ENCODE measurements at regions not wholly inside any gene's neighbourhood (a gene's known extent, or its start where the extent isn't known, plus 50 kb on each side); places are given as distances from the start of the nearest gene placed in this dataset.

DNA sequence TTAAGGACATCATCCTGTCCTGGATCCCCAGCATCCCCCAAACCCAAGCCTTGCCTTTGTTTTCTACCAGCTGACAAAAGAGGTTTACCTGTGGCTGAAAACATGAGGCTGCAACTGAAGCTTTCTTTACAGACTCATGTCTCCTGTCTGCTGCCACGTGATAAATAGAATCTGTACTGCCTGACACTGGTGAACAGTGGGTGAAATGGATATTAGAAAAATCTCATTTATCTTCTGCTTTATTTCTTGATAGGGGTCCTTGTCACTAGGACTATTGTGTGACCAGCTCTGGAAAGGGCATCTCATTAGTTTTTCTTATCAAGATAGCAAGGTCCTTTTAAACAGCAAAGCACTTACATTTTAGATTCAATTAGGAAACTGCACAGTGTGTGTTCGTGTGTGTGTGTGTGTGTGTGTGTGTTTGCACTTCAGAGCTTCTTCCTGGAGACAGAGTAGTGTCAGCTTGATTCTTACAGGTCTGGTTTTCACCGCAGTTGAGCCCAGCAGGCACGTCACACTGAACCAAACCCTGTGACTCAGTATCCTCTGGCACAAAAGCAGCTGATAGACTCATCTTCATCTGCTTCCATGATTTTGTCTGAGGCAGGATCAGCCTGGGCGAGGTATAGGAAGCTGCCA is 373.5 kb upstream of the CELF2 start:
- intact Hi-C loops (cut with micrococcal nuclease) = no loop called here
- H3K4me3 ChIP-seq (ENCODE audit: low read length) = no peak overlapping the region
- TF ChIP-seq, protein P1, sequence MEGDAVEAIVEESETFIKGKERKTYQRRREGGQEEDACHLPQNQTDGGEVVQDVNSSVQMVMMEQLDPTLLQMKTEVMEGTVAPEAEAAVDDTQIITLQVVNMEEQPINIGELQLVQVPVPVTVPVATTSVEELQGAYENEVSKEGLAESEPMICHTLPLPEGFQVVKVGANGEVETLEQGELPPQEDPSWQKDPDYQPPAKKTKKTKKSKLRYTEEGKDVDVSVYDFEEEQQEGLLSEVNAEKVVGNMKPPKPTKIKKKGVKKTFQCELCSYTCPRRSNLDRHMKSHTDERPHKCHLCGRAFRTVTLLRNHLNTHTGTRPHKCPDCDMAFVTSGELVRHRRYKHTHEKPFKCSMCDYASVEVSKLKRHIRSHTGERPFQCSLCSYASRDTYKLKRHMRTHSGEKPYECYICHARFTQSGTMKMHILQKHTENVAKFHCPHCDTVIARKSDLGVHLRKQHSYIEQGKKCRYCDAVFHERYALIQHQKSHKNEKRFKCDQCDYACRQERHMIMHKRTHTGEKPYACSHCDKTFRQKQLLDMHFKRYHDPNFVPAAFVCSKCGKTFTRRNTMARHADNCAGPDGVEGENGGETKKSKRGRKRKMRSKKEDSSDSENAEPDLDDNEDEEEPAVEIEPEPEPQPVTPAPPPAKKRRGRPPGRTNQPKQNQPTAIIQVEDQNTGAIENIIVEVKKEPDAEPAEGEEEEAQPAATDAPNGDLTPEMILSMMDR (IDR thresholded peaks at IDR 0.05) = no peak
- Mint-ChIP-seq H3K9me3 (no peaks in the 10 kb centered on the region), H3K27me3 (ENCODE audit: low read depth in 2 of 2) (peaks cover 0 to 23% of the 10 kb centered on the region in 2 donors), H3K36me3 (no peaks in the 10 kb centered on the region), H3K27ac (no peak overlapping the region), H3K4me1 (no peaks in the 10 kb centered on the region), H3K4me3 (no peak overlapping the region)
- 72% methylated on average over 5 of the region's 5 CpGs for WGBS (ENCODE audit: insufficient coverage)
- no peaks in the 10 kb centered on the region for H3K4me1 ChIP-seq (ENCODE audit: control insufficient read depth, insufficient read depth, low read length)
- DNase-seq = no peak
- no peaks in the 10 kb centered on the region for H3K27me3 ChIP-seq (ENCODE audit: control insufficient read depth, insufficient read depth, low read length)
- no peak for ATAC-seq
- no peaks in the 10 kb centered on the region for H3K36me3 ChIP-seq (ENCODE audit: control insufficient read depth, insufficient read depth, low read length)
- H3K27ac ChIP-seq (ENCODE audit: low read length) = no peak overlapping the region
- H3K9me3 ChIP-seq (ENCODE audit: control insufficient read depth, insufficient read depth, low read length) = no peaks in the 10 kb centered on the region

DNA sequence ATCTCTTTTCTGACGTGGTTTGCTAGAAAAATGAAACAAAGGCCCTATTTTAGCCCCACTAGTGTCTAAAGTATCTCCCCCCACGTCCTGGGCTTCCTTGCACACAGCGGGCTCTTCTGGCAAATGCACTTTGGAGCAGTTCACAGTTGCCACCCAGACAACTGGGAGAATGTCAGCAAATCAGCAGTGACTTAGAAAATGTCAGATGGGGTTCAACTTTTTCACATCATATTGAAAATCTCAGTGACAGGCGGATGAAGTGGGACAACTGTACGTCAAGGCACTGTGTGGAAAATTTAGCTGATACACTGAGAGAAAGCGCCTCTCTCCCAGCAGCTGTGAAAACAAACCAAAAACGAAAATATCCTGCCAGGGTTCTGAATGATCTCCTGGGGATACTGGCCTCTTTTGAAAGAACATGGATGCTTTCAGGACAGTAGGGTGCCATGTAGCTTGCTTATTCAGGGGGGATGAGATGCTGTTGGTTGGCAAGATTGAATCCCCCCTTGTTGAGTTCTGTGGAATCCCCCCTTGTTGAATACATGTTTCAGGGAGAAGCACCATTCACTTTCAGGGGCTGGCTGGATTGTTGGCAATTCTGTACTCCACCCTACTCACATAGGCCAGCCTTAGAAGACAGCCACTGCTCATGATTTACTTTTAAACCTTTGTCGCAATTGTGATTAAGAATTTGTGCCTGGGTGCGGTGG is 372.8 kb upstream of the CELF2 start:
- Histone ChIP-seq H3K4me1 (ENCODE audit: control insufficient read depth, insufficient read depth, low read length) (no peaks in the 10 kb centered on the region), H3K27me3 (ENCODE audit: control insufficient read depth, insufficient read depth, low read length) (no peaks in the 10 kb centered on the region), H3K9me3 (ENCODE audit: control insufficient read depth, insufficient read depth, low read length) (no peaks in the 10 kb centered on the region), H3K27ac (ENCODE audit: low read length) (no peak overlapping the region), H3K4me3 (ENCODE audit: low read length) (no peak overlapping the region), H3K36me3 (ENCODE audit: control insufficient read depth, insufficient read depth, low read length) (no peaks in the 10 kb centered on the region)
- no peaks in the 10 kb centered on the region for H3K4me1 Mint-ChIP-seq
- no peak overlapping the region for H3K27ac Mint-ChIP-seq
- no peaks in the 10 kb centered on the region for H3K36me3 Mint-ChIP-seq
- H3K27me3 Mint-ChIP-seq (ENCODE audit: low read depth in 2 of 2) = peaks cover 0 to 22% of the 10 kb centered on the region in 2 donors
- H3K9me3 Mint-ChIP-seq = no peaks in the 10 kb centered on the region
- no peak overlapping the region for H3K4me3 Mint-ChIP-seq
- WGBS (ENCODE audit: insufficient coverage) = 73% methylated on average over 9 of the region's 9 CpGs
- intact Hi-C loops (cut with micrococcal nuclease) = no loop called here
- ATAC-seq (no peak), DNase-seq (no peak)
- TF ChIP-seq, protein P1 (IDR thresholded peaks at IDR 0.05) = no peak

DNA sequence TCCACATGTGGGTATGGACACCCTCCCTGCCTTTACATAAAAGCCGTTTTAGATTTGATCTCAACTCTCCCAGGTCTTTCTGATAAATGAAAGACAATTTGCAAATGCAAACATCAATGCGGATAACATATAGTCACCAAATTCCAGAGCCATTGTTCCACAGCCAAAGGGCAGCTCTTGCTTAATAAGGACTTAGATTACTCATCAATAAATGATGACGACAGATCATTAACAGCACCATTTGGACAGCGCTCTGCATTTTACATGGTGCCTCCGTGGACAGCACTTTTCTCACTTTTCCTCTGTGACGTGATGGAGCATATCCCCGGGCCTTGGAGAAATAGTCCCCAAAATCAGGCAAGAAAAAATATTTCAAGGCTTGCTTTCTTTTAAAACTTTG is 370.3 kb upstream of the CELF2 start:
- no peaks in the 10 kb centered on the region for H3K36me3 Mint-ChIP-seq
- H3K36me3 ChIP-seq (ENCODE audit: control insufficient read depth, insufficient read depth, low read length) = no peaks in the 10 kb centered on the region
- DNase-seq = no peak
- 83% methylated on average over 7 of the region's 7 CpGs for WGBS (ENCODE audit: insufficient coverage)
- H3K9me3 Mint-ChIP-seq = no peaks in the 10 kb centered on the region
- intact Hi-C loops (cut with micrococcal nuclease) = no loop called here
- TF ChIP-seq, protein P1 (IDR thresholded peaks at IDR 0.05) = no peak
- no peak overlapping the region for H3K4me3 ChIP-seq (ENCODE audit: low read length)
- H3K27me3 ChIP-seq (ENCODE audit: control insufficient read depth, insufficient read depth, low read length) = no peaks in the 10 kb centered on the region
- ATAC-seq = no peak
- no peaks in the 10 kb centered on the region for H3K4me1 ChIP-seq (ENCODE audit: control insufficient read depth, insufficient read depth, low read length)
- no peak overlapping the region for H3K27ac ChIP-seq (ENCODE audit: low read length)
- H3K9me3 ChIP-seq (ENCODE audit: control insufficient read depth, insufficient read depth, low read length) = no peaks in the 10 kb centered on the region
- peaks cover 0 to 12% of the 10 kb centered on the region in 2 donors for H3K27me3 Mint-ChIP-seq (ENCODE audit: low read depth in 2 of 2)
- no peak overlapping the region for H3K27ac Mint-ChIP-seq
- H3K4me1 Mint-ChIP-seq = no peaks in the 10 kb centered on the region
- H3K4me3 Mint-ChIP-seq = no peak overlapping the region
